Osteoblast (primary cell): ENCODE measurements at regions not wholly inside any gene's neighbourhood (a gene's known extent, or its start where the extent isn't known, plus 50 kb on each side); places are given as distances from the start of the nearest gene placed in this dataset.

Experiments
- DNase-seq: peaks from one replicate; pipeline ENCODE4 v3.0.0; 2011; ENCODE audit warnings: low spot score, mixed read lengths; ENCODE audit not compliant: insufficient read length; ENCODE audit errors: missing footprints
- H2AFZ ChIP-seq: 2 replicates; pipeline ENCODE4 v1.6.0; 2011; ENCODE audit warnings: mild to moderate bottlenecking, low read length
- H3K27ac ChIP-seq: 2 replicates; pipeline ENCODE4 v1.5.1; 2011; ENCODE audit warnings: mild to moderate bottlenecking, low read depth, low read length, moderate library complexity
- H3K27me3 ChIP-seq: 2 replicates; pipeline ENCODE4 v1.6.0; 2012; ENCODE audit warnings: mild to moderate bottlenecking, control low read depth, inconsistent platforms, low read length, moderate library complexity; ENCODE audit not compliant: insufficient read depth
- H3K36me3 ChIP-seq: 2 replicates; pipeline ENCODE4 v1.5.1; 2011; ENCODE audit warnings: mild to moderate bottlenecking, low read length, control low read depth, moderate library complexity; ENCODE audit not compliant: insufficient read depth
- H3K4me1 ChIP-seq: 2 replicates; pipeline ENCODE4 v1.5.1; 2011; ENCODE audit warnings: mild to moderate bottlenecking, low read length, control low read depth, moderate library complexity; ENCODE audit not compliant: insufficient read depth
- H3K4me2 ChIP-seq: 2 replicates; pipeline ENCODE4 v1.6.0; 2011; ENCODE audit warnings: mild to moderate bottlenecking, low read length; ENCODE audit not compliant: insufficient read depth
- H3K4me3 ChIP-seq: fragments of 200-600 bp; sonication (generic); 3 replicates; pipeline ENCODE4 v1.5.1; 2012; ENCODE audit warnings: mild to moderate bottlenecking, low read length, inconsistent platforms; ENCODE audit not compliant: insufficient read depth
- H3K79me2 ChIP-seq: 2 replicates; pipeline ENCODE4 v1.6.0; 2012; ENCODE audit warnings: mild to moderate bottlenecking, low read length, control low read depth, inconsistent platforms; ENCODE audit not compliant: insufficient read depth
- H3K9me3 ChIP-seq: 2 replicates; pipeline ENCODE4 v1.5.1; 2011; ENCODE audit warnings: low read depth, low read length, control low read depth
- H4K20me1 ChIP-seq: 2 replicates; pipeline ENCODE4 v1.6.0; 2012; ENCODE audit warnings: mild to moderate bottlenecking, low read length, control low read depth; ENCODE audit not compliant: insufficient read depth
- TF ChIP-seq, protein P1 (sequence below): IDR thresholded peaks from 2 replicates; pipeline ENCODE4 v1.5.1; 2011; ENCODE audit warnings: mild to moderate bottlenecking, low read depth, low read length, moderate library complexity; ENCODE audit errors: extremely low read depth

DNA sequence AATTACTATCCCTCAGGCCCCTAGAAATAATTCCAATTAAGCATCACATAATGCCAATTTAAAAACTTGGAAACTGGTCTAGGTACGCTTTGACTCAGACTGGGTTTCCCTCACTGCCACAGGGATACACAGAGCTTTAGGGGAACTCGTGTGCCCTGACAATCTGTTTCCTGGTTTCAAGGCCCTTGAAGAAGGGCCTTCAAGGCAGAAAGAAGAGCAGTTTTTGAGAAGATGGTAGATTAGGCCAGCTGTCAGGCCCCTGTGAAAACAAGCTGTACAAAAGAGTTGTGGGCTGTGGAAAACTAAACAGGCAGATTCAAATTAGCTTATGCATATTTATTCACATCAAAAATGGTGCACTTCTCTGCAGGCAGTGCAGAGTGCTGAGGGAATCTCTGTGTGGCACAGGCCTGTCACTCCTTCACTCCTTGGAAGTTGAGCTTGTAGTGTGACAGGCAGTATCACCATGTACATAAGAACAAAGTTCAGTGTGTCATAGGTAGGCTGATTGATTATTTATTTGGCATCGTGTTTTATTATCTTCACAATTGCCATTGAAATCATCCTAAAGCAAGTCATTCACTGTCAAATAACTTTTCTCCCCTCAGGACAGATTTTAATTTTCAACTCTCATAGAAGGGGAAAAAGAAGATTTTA, 614.4 kb upstream of the GYPC start:
- TF ChIP-seq, protein P1, sequence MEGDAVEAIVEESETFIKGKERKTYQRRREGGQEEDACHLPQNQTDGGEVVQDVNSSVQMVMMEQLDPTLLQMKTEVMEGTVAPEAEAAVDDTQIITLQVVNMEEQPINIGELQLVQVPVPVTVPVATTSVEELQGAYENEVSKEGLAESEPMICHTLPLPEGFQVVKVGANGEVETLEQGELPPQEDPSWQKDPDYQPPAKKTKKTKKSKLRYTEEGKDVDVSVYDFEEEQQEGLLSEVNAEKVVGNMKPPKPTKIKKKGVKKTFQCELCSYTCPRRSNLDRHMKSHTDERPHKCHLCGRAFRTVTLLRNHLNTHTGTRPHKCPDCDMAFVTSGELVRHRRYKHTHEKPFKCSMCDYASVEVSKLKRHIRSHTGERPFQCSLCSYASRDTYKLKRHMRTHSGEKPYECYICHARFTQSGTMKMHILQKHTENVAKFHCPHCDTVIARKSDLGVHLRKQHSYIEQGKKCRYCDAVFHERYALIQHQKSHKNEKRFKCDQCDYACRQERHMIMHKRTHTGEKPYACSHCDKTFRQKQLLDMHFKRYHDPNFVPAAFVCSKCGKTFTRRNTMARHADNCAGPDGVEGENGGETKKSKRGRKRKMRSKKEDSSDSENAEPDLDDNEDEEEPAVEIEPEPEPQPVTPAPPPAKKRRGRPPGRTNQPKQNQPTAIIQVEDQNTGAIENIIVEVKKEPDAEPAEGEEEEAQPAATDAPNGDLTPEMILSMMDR = no peak
- Histone ChIP-seq H3K27me3 (no peaks in the 10 kb centered on the region), H3K4me1 (no peaks in the 10 kb centered on the region), H3K27ac (no peak overlapping the region), H3K36me3 (no peaks in the 10 kb centered on the region), H2AFZ (no peak overlapping the region), H3K4me2 (no peak overlapping the region), H3K79me2 (no peaks in the 10 kb centered on the region), H3K9me3 (no peaks in the 10 kb centered on the region), H3K4me3 (no peak overlapping the region), H4K20me1 (no peaks in the 10 kb centered on the region)
- no peak for DNase-seq

DNA sequence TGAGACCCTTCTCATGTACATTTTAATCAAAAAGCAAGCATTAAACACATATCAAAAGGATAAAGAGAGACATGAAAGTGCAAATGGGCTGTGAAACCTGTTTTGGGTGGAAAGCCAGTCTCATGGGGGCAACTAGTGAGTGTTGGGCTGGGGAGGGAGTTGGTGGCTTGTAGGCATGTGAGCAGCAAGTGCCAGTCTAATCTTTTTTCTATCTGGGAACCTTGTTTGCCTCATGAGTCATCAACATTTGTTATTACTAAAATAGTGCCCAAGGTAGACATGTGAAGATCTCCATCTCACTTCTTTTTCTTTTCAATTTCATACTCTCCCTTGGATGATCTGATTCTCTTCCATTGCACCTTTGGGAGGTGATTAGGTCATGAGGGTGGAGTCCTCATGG, 613.9 kb upstream of the GYPC start:
- no peak overlapping the region for H2AFZ ChIP-seq
- no peaks in the 10 kb centered on the region for H3K9me3 ChIP-seq
- no peaks in the 10 kb centered on the region for H3K4me1 ChIP-seq
- no peak for DNase-seq
- no peaks in the 10 kb centered on the region for H3K79me2 ChIP-seq
- no peak overlapping the region for H3K27ac ChIP-seq
- no peaks in the 10 kb centered on the region for H4K20me1 ChIP-seq
- no peak overlapping the region for H3K4me2 ChIP-seq
- H3K4me3 ChIP-seq = no peak overlapping the region
- H3K36me3 ChIP-seq = no peaks in the 10 kb centered on the region
- TF ChIP-seq, protein P1 = no peak
- H3K27me3 ChIP-seq = no peaks in the 10 kb centered on the region

DNA sequence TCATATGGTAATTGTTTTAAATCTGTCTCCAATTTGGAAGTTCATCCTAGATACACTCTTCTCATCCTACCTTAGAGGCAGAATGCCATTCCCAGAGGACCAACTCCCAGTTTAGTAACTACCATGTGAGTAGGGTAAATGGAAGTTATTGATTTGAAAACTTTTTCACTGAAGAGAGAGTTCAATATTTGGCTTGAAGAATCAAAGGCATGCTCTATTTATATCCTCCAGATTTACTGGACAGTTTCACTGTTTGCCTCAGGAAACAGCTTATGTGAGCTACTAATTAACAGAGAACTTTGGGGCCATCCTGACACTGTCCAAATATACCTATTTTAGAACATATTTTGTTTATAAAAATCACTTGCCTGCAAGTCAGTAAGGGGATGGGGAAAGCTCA, 607.2 kb upstream of the GYPC start:
- no peaks in the 10 kb centered on the region for H3K79me2 ChIP-seq
- no peaks in the 10 kb centered on the region for H3K27me3 ChIP-seq
- H3K4me3 ChIP-seq = no peak overlapping the region
- no peaks in the 10 kb centered on the region for H3K4me1 ChIP-seq
- H3K4me2 ChIP-seq = no peak overlapping the region
- DNase-seq = no peak
- no peaks in the 10 kb centered on the region for H3K9me3 ChIP-seq
- no peaks in the 10 kb centered on the region for H3K36me3 ChIP-seq
- no peaks in the 10 kb centered on the region for H4K20me1 ChIP-seq
- H2AFZ ChIP-seq = no peak overlapping the region
- TF ChIP-seq, protein P1 = no peak
- no peak overlapping the region for H3K27ac ChIP-seq

DNA sequence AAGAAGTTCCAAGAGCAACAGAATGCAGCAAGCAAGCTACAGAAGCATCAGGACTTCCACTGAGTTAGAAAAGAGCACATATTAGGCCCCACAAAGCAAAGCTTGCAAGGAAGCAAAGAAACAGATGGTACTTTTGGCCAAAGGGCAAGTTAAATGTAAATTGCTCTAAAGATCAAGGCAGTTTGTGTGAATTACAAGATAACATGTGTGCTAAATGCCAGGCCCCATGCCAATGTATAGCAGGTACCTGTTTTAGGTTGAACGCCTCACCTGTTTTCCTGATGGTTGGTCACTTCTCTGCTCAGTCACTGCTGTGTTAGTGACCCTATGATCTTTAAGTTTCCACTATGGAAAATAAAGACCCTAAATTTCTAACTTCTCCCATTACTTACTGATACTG, 606.5 kb upstream of the GYPC start:
- TF ChIP-seq, protein P1 = no peak
- H4K20me1 ChIP-seq = no peaks in the 10 kb centered on the region

More for the DNA sequence above, 606.5 kb upstream of the GYPC start:
- Histone ChIP-seq H3K4me3 (no peak overlapping the region), H3K4me2 (no peak overlapping the region), H3K4me1 (no peaks in the 10 kb centered on the region), H2AFZ (no peak overlapping the region), H3K36me3 (no peaks in the 10 kb centered on the region), H3K79me2 (no peaks in the 10 kb centered on the region), H3K27ac (no peak overlapping the region), H3K9me3 (no peaks in the 10 kb centered on the region), H3K27me3 (no peaks in the 10 kb centered on the region)
- DNase-seq = no peak
